GM19239 (cell line): ENCODE measurements at regions not wholly inside any gene's neighbourhood (a gene's known extent, or its start where the extent isn't known, plus 50 kb on each side); places are given as distances from the start of the nearest gene placed in this dataset.

ENCODE experiments used
- DNase-seq: peaks from one replicate; pipeline ENCODE4 v3.0.0; 2011; ENCODE audit warnings: low spot score; ENCODE audit not compliant: insufficient read length
- FAIRE-seq: peaks from 2 replicates; lab custom pipeline; 2011; peaks lifted over from hg19 to GRCh38; lab: Jason Lieb, UNC

DNA sequence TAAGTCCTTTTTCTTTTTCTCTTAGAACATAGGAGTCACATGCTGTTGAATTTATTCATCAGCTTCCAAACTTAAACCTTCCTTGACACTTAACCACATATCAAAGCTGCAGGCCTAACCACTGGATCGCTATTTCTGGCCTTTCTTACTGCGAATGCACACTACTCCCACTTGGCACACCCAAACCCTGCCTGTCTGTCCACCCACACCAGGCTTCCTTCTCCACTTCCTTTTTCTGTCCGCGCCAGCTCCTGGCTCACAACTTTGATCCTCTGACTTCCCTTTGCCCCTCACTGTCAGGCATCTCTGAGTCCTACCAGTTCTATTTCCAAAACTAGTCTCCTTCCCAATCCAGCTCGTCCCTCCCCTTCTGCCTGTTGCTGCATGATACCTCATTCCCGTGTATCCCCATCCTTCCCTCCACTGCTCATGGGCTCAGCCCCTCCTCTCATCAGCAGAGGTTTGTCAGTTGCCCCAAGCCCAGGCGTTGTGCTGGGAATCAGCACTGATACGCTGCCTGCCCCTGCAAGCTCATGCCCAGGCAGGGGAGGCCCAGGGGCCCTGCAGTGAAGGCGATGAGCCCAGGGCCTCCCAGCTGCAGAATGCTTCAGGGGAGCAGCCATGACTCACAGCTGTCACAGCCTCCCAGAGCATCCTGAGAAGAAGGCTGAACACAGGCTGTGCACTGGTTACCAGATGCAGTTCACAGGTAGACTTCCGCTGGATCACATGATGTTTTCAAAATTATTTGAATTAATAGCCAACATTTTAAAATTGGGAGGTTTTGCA is 179.8 kb downstream of the KATNIP start:
- no peak for FAIRE-seq
- no peak for DNase-seq

DNA sequence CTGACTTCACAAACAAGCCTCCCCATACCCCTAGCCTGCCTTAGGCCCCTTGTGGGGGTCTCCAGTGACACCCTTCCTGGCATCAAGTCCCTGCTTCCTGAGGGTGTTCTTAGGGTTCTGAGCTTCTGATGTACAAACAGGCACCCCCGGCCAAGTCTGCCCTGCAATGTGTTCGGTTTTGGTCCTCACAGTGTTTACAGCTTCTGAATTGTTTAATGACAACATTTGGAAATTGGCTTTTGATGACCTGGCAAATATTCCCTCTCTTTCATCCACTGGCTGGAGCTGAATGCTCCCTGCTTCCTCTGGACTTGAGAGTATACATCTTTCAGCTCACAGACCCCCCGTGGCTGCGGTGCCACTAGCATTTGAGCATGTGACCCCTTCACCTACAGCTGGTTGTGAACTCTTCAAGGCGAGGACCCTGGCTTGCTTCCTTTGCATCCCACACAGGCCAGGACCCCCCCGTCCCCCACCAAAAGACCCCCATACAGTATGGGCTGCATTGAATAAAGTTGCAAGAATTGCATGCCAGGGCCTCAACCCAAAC is 180.8 kb downstream of the KATNIP start:
- no peak for DNase-seq
- FAIRE-seq: no peak

DNA sequence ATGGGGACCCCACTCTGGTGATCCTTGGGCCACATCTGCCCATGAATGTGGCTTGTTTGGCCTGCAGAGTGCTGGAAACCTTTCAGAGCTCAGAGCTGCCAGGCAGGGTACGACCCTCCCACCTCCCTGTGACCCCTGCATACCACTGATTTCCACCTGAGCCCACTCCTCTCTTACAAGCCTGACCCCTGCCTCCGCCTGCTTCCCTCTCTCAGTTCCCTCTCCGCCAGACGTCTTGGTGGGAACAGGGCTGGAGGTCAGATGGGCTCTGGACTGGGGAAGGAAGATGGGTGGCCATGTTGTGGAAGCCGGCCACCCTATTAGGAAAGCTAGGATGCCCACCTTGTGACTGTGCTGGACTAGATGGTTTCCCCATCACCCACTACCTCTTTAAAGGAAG is 185.1 kb downstream of the KATNIP start:
- FAIRE-seq: no peak

DNA sequence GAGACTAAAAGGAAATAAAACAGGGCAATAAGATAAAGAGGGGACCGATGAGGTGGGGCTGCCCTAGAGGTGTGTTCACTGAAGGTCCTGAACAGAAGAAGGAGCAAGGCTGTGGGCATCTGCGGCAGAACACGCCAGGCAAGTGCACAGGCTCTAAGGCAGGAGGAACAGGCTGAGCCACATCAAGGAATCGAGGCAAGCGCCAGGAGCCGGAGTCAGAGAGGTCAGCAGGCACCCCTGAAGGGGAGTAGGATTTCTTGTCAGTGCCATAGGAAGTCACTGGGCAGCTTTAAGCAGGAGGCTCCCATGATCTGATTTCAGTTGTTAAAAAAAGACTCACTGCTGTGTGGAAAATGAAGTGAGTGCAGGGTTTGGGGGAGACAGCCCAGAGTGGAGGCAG is 186.5 kb downstream of the KATNIP start:
- FAIRE-seq: no peak

More for the DNA sequence above, 185.1 kb downstream of the KATNIP start:
- no peak for DNase-seq

DNA sequence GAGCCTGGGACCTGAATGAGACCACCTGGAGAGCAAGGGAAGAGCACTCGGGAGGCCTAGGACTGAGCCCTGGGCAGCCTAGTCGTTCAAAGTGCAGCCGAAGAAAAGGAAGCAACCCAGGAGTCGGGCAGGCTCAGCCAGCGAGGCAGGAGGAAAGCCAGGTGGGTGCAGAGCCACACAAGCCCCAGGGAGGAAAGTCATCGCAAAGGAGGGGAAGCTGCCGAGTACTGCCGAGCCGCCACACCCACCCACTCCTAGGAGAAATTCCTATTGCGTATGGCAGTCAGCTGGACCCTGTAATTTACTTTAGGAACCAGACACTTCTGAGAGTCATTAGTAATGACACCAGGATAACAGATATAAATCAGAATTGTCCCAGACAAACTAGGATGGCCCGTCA is 187.6 kb downstream of the KATNIP start:
- DNase-seq (no peak), FAIRE-seq (no peak)

More for the DNA sequence above, 186.5 kb downstream of the KATNIP start:
- DNase-seq: no peak
